Renal cortical epithelial cell (primary cell): ENCODE measurements at regions not wholly inside any gene's neighbourhood (a gene's known extent, or its start where the extent isn't known, plus 50 kb on each side); places are given as distances from the start of the nearest gene placed in this dataset.
"Not testable (repeated sequence)": the region's sequence is repeated elsewhere in the genome, so short reads cannot be mapped to it uniquely, and the experiment has no call there.

Experiments
- DNase-seq: peaks from one replicate; pipeline ENCODE4 v3.0.0-alpha.2; 2011; ENCODE audit warnings: low read depth

DNA sequence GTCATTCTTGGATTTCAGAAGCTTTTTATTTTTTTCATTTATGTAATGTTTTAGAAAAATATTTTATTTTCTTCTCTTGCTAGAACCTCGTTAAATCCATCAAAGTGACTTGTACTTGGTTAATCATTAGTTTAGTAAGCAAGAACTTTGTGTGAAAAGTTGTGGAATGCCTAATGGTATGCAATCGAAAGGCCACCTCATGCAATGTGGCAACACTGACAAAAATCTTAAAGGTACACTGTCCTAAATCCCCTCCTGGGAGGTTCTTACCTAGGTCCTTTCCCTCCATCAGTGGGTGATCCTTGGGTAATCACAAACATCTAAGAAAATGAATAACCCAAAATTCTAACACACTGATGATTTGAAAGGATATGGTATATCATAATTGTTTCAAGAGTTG, 304.2 kb downstream of the DNAH5 start:
- DNase-seq, result peak; percentile 97

DNA sequence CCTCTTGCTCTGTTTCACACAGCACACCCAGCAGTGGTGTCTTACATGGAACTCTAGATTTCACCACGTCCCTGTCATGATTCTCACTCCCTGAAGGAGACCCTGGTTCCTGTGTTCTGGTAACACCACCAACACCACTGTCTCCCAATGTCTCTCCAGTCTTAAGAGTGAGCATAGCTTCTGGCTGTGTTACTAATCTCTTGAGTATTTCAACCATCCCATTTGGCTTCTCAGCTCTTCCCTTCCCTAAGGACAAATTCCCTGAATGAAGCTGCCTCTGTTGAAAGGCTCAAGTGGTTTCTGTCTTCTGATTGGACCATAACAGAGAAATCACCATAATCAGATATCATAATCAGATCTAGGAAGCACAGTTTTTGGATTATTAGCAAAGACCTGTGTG, 311.8 kb downstream of the DNAH5 start:
- DNase-seq, result peak; percentile 81

DNA sequence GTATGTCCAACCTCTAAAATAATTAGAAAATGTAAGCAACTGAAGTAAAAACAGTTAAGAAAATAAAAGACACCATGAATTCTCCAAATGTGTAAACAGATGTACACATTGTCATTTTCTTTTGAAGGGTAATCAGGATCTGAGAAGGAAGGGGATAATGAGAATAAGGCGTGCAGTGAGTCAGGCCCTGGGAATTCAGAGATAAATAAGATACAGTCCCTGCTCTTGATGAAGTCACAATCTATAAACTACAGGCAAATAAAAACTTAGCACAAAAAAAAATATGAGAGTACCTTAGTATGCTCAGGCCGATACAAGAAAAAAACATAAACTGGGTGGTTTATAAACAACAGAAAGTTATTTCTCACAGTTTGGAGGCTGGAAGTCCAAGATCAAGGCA, 315.3 kb downstream of the DNAH5 start:
- DNase-seq, result peak; percentile 22

DNA sequence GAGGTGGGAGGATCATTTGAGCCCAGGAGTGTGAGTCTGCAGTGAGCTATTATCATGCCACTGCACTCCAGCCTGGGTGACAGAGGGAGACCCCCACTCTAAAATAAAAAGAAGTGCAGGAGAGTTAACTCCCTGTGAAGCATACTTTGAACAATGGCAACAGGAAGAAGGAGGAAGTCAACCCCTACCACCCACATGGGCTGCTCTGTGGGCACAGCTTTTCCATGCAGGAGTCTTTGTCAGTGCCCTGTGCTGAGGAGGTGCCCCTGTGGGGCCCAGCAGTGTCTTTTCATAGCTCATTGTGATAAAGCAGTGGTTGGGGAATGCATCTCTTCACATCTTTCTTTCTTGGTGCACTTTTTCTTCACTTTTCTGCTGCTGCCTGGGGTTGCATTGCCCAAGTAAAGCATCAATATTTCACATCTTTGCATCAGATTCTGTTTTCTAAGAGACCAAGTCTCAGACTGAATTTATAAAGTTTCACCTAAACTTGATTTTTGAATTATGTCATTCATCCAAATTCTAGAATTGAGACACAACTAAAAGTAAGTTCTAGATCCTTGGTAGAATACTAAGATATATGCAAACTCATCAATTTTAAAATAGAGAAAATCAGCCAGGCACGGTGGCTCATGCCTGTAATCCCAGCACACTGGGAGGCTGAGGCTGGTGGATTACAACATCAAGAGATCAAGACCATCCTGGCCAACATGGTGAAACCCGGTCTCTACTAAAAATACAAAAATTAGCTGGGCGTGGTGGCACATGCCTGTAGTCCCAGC, 316.6 kb downstream of the DNAH5 start:
- no peak for DNase-seq

DNA sequence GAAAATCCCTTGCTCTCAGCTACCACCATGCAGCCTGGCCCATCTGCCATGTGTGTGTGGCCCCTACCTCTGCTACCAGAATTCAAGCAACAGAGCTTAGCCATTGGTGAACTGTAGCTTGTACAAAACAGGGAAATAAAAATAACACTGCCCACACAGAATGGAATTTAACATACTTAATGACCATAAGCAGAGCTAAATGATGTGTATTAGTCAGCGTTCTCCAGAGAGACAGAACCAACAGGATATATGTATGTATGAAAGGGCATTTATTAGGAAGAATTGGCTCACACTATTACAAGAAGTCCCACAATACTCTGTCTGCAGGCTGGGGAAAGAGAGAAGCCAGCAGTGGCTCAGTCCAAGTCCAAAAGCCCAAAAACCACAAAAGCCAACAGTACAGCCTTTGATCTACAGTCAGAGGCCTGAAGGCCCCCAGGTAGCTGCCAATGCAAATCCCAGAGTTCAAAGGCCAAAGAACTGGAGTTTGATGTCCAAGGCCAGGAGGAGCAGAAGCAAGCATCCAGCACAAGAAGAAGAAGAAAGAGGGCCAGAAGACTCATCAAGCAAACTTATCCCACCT, 318.8 kb downstream of the DNAH5 start:
- DNase-seq, result peak; percentile 94

DNA sequence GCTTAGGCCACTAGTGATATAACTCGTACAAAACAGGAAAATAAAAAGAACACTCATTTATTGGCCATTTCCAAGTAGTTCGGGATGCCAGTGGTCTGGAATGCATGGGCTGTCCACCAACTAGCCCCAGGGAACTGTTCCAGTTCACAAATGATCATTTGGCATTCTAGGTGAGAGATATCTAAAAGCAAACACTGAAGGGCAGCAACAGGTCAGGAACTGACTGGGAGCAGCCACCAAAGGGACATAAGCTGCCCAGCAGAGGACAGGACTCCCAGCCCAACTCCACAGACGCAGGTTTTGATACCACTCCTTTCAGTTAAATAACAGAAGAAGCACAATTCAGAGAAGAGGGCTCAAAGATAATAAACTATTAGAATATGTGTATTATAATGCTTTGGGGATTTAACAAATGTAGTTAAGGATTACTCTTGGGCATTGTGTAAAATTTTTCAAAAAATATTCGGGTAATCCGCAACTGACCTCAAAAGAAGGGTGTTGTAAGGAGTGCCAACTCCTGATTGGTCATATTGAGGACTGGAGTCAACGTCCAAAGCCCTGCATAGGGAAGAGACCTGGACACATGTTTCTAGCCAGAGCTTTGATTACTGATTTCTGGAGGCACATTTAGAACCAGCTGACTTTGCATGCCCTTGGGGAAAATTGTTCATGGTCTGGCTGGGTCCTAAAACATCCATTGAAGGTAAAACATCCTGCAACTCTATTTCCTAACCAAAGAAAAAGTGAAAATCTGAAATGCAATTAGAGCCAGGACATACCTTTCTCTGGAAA, 320.0 kb downstream of the DNAH5 start:
- peak; percentile 66 for DNase-seq

DNA sequence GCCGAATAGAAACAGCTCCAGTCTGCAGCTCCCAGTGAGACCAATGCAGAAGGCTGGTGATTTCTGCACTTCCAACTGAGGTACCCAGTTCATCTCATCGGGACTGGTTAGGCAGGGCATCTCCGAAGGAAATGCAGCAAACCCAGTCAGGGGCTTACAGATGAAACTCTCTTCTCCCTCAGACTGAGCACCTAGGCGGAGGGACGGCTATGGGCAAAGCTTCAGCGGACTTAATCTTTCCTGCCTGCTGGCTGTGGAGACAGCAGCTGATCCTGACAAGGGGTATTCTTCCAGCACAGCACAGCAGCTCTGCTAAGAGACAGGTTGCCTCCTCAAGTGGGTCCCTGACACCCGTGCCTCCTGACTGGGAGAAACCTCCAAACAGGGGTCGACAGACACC, 330.9 kb downstream of the DNAH5 start:
- DNase-seq, result no peak

DNA sequence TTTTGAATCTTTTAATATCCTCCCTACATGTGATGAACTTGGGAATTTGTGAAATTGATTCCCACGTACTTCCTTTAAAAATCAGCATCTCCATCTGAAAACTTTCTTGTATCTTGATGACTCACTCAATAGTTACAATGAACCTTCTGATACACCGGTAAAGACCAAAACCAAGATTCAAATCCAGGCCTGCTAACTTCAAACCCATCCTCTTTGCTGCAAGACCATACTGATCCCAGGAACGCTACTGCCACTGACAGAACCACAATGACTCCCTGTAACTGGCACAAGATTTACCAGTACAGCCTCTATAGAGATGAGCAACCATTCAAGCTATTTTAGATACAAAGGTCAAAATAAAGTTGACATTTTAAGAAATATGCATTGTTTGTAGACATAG, 332.9 kb downstream of the DNAH5 start:
- DNase-seq, result no peak

DNA sequence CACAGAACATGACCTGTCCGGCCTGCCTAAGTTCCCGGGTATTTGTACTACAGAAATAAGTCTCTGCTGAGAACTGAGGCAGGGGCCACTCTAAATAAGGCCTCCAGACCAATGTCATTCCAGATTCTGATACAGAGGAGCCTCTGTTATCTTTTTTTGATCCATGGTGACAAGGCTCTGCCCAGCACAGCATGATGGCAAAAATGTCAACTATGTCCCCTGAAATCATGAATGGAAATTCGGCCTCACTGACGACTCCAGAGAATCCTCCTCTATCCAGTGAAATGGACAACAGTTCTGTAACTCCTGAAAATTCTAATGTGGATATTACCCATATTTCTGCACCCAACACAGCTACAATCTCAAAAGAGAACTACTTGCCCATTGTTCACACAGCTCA, 335.0 kb downstream of the DNAH5 start:
- no peak for DNase-seq

DNA sequence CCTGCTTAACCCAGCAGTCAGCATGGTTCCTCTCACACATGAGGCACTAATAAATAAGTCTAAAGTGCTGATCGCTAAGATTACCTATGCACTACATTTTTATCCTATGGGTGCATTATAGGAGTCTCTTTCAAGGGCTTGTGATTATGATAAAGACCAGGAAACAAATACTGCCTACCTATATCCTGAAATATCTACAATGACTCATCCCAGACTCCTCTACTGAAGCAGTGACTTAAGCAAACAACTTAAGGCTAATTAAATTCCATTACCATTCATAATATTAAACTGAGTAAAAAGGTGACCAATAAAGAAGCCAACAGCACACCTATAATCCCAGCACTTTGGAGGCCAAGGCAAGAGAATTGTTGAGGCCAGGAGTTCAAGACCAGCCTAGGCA, 338.4 kb downstream of the DNAH5 start:
- peak; percentile 93 for DNase-seq

DNA sequence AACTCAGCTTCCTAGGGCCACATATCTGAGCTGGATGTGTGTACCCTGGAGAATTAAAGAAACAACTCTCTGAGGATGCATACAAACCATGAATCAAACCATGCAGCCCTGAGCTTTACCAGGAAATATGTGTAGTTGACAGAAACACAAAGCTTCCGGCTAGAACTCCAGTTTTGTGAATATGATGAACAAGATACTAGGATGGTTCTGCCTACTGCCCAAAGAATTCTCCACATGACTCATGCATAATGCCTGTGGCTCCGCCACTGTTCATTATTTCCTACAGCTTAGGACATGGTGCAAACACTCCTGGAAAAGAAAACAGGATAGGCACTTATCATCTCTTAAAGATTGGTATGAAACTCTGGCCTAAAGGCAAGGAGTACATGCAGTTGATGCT, 343.4 kb downstream of the DNAH5 start:
- DNase-seq, result peak; percentile 72

DNA sequence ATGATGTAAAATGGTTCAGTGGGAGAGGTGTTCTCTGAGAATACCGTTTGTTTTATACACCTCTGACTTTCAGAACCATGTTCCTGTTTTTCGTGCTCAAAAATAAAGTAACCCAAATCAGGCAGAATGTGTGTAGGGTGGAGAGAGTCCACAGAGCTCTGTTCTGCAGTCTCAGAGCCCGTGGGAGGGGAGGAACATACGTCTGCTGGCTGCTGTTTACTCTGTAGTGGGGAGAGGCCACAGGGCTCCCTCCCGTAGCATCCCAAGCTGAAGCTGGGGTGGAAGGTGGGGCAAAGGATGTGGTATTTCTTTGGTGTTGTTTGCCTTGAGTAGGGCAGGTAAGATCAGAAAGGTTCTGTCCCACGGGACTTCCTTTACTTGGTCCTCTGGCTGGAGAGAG, 348.5 kb downstream of the DNAH5 start:
- no peak for DNase-seq

DNA sequence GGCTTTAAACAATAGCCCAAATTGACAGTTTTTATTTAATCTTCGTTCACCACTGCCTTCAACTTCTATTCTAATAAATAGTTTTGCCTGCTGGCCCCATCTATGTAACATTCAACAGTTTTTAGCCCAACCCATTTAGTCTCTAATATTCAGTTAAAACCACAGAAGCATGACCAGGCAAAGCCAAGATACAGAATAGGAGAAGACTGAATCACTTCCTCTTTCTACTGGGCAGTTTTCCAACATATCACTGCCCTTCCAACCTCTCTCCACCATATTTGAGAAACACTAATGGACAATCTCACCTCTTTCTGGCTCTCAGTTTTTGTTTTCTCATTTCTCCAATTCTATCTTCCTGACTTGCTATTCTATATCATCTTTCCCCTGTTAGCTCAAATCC, 352.9 kb downstream of the DNAH5 start:
- DNase-seq, result peak; percentile 89

DNA sequence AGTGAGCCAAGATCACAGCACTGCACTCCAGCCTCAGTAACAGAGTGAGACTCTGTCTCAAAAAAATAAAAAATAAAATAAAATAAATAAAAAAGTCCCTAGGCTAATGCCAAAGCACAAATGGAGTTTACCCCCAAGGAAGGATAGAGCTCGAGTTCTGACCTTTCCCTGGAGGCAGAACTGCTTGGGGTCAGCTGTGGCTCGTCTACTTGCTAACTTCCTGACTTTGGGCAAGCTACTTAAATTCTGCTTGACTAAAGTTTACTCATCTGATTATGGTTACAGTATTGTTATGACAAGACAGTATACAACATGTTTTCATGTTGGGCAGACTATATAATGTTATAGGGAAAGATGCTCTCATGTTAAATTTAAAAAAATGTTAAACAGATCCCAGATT, 359.2 kb downstream of the DNAH5 start:
- DNase-seq, result no peak

DNA sequence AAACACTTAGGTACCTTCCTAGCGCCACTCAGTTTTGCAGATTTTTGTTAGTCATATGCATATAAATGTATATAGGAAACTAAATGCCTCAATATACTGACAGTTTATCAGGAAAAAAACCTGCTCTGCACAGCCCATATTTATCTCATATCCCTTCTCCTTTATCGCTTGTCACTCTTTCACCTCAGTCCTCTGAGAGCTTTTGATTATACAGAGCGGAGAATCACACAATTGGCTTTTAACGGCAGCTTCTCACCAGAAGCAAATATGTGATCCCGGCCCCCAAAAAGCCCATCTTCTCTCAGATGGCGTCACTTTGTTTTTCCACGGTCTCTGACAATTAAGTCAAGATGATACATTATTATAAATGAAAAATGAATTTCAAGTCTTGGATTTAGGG, 362.6 kb downstream of the DNAH5 start:
- no peak for DNase-seq

DNA sequence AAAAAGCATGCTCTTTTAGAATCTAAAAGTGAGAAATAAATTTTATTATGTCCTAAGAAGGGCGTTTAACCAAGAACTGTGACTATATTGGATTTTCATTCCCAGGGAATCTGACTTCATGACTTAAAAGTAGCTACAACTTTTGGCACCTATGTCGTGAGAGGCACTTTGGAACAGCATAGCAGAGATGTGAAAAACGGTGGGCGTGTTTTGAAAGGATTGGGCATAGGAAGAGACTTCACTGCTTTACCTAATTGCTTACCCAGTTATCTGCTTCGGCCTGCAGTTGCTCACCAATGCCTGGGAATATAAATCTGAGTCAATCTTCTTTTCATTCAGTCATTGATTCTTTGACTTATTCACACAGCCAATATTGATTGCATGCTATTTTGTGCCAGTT, 363.4 kb downstream of the DNAH5 start:
- no peak for DNase-seq

DNA sequence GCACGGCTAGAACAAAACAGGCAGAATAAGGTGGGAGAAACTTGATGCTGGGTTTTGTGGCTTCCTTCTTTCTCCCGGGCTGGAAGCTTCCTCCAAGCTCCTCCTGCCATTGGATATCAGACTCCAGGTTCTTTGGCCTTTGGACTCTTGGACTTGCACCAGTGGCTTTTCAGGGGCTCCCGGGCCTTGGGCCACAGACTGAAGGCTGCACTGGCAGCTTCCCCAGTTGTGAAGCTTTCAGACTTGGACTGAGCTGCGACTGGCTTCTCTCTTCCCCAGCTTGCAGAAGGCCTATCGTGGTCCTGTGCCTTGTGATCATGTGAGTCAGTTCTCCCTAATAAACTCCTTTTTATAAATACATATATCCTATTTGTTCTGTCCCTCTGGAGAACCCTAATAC, 364.4 kb downstream of the DNAH5 start:
- DNase-seq, result no peak

DNA sequence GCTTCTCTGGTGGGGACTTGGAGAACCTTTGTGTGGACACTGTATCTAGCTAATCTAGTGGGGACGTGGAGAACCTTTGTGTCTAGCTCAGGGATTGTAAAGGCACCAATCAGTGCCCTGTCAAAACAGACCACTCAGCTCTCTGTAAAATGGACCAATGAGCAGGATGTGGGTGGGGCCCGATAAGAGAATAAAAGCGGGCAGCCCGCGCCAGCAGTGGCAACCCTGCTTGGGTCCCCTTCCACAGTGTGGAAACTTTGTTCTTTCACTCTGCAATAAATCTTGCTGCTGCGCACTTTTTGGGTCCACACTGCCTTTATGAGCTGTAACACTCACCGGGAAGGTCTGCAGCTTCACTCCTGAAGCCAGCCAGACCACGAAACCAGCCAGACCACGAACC, 365.4 kb downstream of the DNAH5 start:
- DNase-seq, result not testable (repeated sequence)

DNA sequence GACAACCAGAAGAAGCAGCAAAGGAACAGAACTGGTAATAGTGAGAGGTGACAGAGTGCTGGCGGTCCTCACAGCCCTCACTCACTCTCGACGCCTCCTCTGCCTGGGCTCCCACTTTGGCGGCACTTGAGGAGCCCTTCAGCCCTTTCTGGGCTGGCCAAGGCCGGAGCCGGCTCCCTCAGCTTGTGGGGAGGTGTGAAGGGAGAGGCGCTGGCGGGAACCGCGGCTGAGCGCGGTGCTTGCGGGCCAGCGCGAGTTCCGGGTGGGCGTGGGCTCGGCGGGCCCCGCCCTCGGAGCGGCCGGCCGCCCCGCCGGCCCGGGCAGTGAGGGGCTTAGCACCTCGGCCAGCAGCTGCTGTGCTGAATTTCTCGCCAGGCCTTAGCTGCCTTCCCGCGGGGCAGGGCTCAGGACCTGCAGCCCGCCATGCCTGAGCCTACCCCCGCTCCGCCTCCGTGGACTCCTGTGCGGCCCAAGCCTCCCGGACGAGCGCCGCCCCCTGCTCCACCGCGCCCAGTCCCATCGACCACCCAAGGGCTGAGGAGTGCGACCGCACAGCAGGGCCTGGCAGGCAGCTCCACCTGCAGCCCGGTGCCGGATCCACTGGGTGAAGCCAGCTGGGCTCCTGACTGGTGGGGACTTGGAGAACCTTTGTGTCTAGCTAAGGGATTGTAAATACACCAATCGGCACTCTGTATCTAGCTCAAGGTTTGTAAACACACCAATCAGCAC, 366.0 kb downstream of the DNAH5 start:
- not testable (repeated sequence) for DNase-seq

DNA sequence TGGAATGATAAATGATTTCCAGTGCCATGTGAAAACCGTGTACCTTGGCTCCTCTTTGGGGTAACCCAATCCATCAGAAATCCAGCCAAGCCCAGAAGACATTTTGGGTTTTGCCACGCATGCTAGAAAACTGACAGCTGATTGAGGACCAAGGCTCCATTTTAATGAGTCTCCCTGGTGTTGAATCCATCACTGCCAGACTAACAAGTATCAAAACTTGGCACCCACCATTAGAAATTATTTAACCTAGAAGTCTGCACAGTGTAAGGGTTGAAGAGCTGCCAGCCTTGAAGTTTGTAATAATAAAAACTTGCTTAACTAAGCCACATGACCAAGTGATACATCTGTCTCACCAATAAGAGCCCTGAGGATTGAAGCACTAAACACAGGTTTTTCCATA, 369.9 kb downstream of the DNAH5 start:
- DNase-seq, result no peak

DNA sequence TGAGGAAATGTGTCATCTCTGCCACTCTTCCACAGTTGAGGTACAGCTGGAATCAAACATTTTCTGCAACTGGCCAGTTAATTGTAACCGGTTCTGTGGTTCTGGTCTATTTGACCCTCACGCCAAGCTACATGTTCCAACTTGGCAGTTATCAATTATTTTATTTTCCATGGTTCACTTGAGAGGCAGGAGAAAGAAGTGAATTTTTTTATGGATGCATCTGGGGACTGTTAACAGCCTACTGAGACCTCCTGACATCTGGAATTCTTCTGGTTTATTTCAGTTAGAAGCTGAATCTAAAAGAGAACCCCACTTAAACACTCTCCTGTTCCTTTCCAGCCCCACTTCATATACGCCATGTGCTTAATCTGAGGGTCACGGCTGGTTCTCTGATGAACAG, 372.3 kb downstream of the DNAH5 start:
- no peak for DNase-seq

DNA sequence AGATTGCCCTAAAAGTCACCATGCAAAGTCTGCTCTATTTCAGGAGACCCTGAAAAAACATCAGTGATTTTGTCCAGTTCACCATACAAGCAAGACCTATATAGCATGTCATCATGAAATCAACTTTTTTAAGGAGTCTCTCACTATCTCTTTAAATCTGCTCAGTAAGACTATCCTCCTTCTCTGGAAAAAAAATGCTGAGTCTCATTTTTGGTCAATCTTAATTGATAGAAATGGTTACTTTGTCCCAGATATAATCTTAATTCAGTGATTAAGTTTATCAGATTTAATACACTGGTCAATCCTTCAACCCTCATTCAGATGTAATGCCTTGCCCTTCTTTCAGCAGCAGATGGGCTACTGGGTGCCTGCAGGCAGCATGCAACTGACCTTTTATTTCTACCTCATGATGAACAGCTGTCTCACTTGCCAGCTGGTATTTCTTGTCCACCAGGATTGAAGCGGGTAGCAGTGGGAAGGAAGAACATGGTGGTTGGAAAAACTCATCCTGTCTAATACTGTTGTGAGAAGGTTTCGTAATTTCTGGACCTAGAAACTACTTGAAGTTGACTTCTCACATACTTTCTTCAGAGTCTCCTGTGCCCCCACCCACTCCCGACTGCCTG, 375.3 kb downstream of the DNAH5 start:
- no peak for DNase-seq
